Activated CD4-positive, alpha-beta T cell treated with anti-CD3 and anti-CD28 coated beads, Interleukin-2, amount 50 U/mL, for 48 hours (primary cell): ENCODE measurements at regions not wholly inside any gene's neighbourhood (a gene's known extent, or its start where the extent isn't known, plus 50 kb on each side); places are given as distances from the start of the nearest gene placed in this dataset.

Experiments used
- DNase-seq, 2 experiments: peaks; one replicate each; pipeline ENCODE4 v3.0.0-alpha.2; 2020

- DNase-seq = no peak
Measured at GRCh38 chr6:139654888-139655782, 280.7 kb upstream of the CITED2 start.

GRCh38 chr6:139654309-139654708 lies 279.9 kb upstream of the CITED2 start:
- DNase-seq = no peak

GRCh38 chr6:139653111-139653510 lies 278.7 kb upstream of the CITED2 start:
- DNase-seq = no peak

GRCh38 chr6:139650941-139651340 lies 276.5 kb upstream of the CITED2 start:
- DNase-seq = no peak

- DNase-seq = no peak
Measured at GRCh38 chr6:139649732-139650131, 275.3 kb upstream of the CITED2 start.

GRCh38 chr6:139649128-139649527 lies 274.7 kb upstream of the CITED2 start:
- no peak for DNase-seq

- DNase-seq = no peak
Measured at GRCh38 chr6:139648430-139649000, 274.1 kb upstream of the CITED2 start.

GRCh38 chr6:139647841-139648240 lies 273.4 kb upstream of the CITED2 start:
- DNase-seq = no peak

GRCh38 chr6:139647016-139647415 lies 272.6 kb upstream of the CITED2 start:
- DNase-seq = no peak

GRCh38 chr6:139644821-139645220 lies 270.4 kb upstream of the CITED2 start:
- no peak for DNase-seq

- DNase-seq = no peak
Measured at GRCh38 chr6:139643986-139644385, 269.5 kb upstream of the CITED2 start.

- no peak for DNase-seq
Measured at GRCh38 chr6:139642346-139642745, 267.9 kb upstream of the CITED2 start.

GRCh38 chr6:139641376-139641775 lies 266.9 kb upstream of the CITED2 start:
- DNase-seq = no peak

GRCh38 chr6:139640921-139641320 lies 266.5 kb upstream of the CITED2 start:
- no peak for DNase-seq

GRCh38 chr6:139640448-139640847 lies 266.0 kb upstream of the CITED2 start:
- DNase-seq = no peak

- DNase-seq = no peak
Measured at GRCh38 chr6:139639507-139639906, 265.1 kb upstream of the CITED2 start.

- DNase-seq = no peak
Measured at GRCh38 chr6:139638179-139638941, 263.9 kb upstream of the CITED2 start.

- no peak for DNase-seq
Measured at GRCh38 chr6:139637766-139638165, 263.3 kb upstream of the CITED2 start.

- DNase-seq = no peak
Measured at GRCh38 chr6:139636391-139636790, 261.9 kb upstream of the CITED2 start.

GRCh38 chr6:139635401-139636130 lies 261.1 kb upstream of the CITED2 start:
- DNase-seq = no peak

GRCh38 chr6:139632840-139633239 lies 258.4 kb upstream of the CITED2 start:
- DNase-seq = no peak

- no peak for DNase-seq
Measured at GRCh38 chr6:139628270-139628669, 253.8 kb upstream of the CITED2 start.

- no peak for DNase-seq
Measured at GRCh38 chr6:139627091-139627490, 252.6 kb upstream of the CITED2 start.
